Erythroblast (primary cell): ENCODE measurements at regions not wholly inside any gene's neighbourhood (a gene's known extent, or its start where the extent isn't known, plus 50 kb on each side); places are given as distances from the start of the nearest gene placed in this dataset.

Experiments used
- GATA1 ChIP-seq: IDR thresholded peaks from 2 replicates; pipeline ENCODE4 v1.6.1; 2011; ENCODE audit warnings: low read depth, mild to moderate bottlenecking, control low read depth, low read length, moderate library complexity
- POLR2A ChIP-seq: IDR thresholded peaks from 2 replicates; pipeline ENCODE4 v1.6.1; 2011; ENCODE audit warnings: mild to moderate bottlenecking, low read length

DNA sequence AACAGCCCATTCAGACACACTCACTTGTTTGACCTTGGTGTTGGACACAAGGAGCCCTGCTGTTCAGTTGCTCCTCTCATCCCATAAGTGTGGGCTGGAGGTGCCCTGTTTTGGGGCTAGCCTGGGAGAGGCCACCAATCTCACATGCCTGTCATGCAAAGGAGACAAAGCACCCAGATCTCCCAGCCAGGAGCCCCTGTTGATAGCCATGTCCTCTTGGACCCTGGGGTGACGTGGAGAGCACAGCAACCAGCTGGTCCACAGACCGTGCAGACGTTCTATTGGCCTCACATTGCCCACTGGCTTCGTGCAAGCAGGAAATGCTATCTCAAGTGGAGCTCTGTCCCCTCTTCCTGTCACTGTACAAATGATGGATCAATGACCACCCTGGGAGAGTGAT lies 240.8 kb downstream of the RPS24 start:
- no peak for TF ChIP-seq POLR2A
- TF ChIP-seq GATA1: no peak
